HCT116 (cell line): ENCODE measurements at regions not wholly inside any gene's neighbourhood (a gene's known extent, or its start where the extent isn't known, plus 50 kb on each side); places are given as distances from the start of the nearest gene placed in this dataset.

Experiments
- ATAC-seq: fragments of 200-7000 bp; cut with Tn5 transposase; 2 replicates; pipeline ENCODE4 v1.9.1; 2020; ENCODE audit warnings: mild to moderate bottlenecking, moderate library complexity
- BruUV-seq: library from RNA; stranded (reverse); fragments of 400-500 nt; replicated peaks from 2 replicates; lab custom pipeline; 2021; lab: Mats Ljungman, UMichigan
- CTCF ChIA-PET: fragments of 300-600 bp; sonication (Branson Sonifier 250); formaldehyde crosslinking; loops from one replicate; lab custom pipeline; 2021; ENCODE audit warnings: antibody characterized with exemption; lab: Charles Lee
- POLR2A ChIA-PET: fragments of 300-600, 350-600 bp; sonication (Branson Sonifier 250); formaldehyde crosslinking; loops from one replicate; lab custom pipeline; 2021; ENCODE audit warnings: antibody characterized with exemption; lab: Charles Lee
- RAD21 ChIA-PET, 2 experiments: fragments of 300-600 bp; sonication (Branson Sonifier 250); formaldehyde crosslinking; loops; one replicate each; lab custom pipeline; 2023; ENCODE audit warnings: low total read pairs in 2 of 2; ENCODE audit not compliant: uncharacterized antibody in 2 of 2, unreplicated experiment in 2 of 2, low non-redundant PET in 1 of 2; lab: Charles Lee
- DNase-seq: peaks from one replicate; pipeline ENCODE4 v3.0.0-alpha.2; 2010; ENCODE audit warnings: low read depth, low spot score
- H2AFZ ChIP-seq: fragments of 200-600 bp; shearing (Covaris generic), sonication (generic); 2 replicates; pipeline ENCODE4 v1.6.1; 2017; ENCODE audit warnings: low read depth, mixed run types, mixed read lengths, antibody characterized with exemption, low read length; ENCODE audit not compliant: poor library complexity, severe bottlenecking
- H3K27ac ChIP-seq: 2 replicates; pipeline ENCODE4 v1.5.1; 2012; ENCODE audit warnings: low read depth, low read length
- H3K27me3 ChIP-seq: fragments of 200-600 bp; sonication (generic); 2 replicates; pipeline ENCODE4 v1.6.1; 2016; ENCODE audit warnings: mixed run types, low read length, mixed read lengths; ENCODE audit not compliant: insufficient read depth
- H3K36me3 ChIP-seq, 2 experiments: fragments of 200-500 bp in 1 of 2; fragments of 200-600 bp in 1 of 2; sonication (Bioruptor generic) in 1 of 2; sonication (generic) in 1 of 2; 2 replicates each; pipeline versions ENCODE4 v1.5.1 to v1.6.1; 2014 to 2016; ENCODE audit warnings: low read length in 2 of 2, inconsistent platforms in 1 of 2, mixed read lengths in 1 of 2, mixed run types in 1 of 2; ENCODE audit not compliant: insufficient read depth in 2 of 2, control insufficient read depth in 1 of 2
- H3K4me1 ChIP-seq, 2 experiments: fragments of 200-600 bp in 1 of 2; sonication (generic) in 1 of 2; 2 replicates each; pipeline versions ENCODE4 v1.5.1 to v1.6.1; 2012 to 2017; ENCODE audit warnings: low read length in 2 of 2, inconsistent platforms in 1 of 2, mild to moderate bottlenecking in 1 of 2, mixed read lengths in 1 of 2, mixed run types in 1 of 2, moderate library complexity in 1 of 2; ENCODE audit not compliant: insufficient read depth in 2 of 2, control insufficient read depth in 1 of 2
- H3K4me2 ChIP-seq: fragments of 200-600 bp; sonication (generic); 2 replicates; pipeline ENCODE4 v1.6.1; 2017; ENCODE audit warnings: mixed run types, low read length, mixed read lengths
- H3K4me3 ChIP-seq, 2 experiments: fragments of 200-600 bp in 1 of 2; sonication (generic) in 1 of 2; replicated peaks in 1 of 2; 2 replicates each; pipeline ENCODE4 v1.5.1; 2011 to 2016; ENCODE audit warnings: low read length in 2 of 2, control low read depth in 1 of 2, low read depth in 1 of 2, mild to moderate bottlenecking in 1 of 2, mixed read lengths in 1 of 2, mixed run types in 1 of 2
- H3K79me2 ChIP-seq: fragments of 200-600 bp; sonication (generic); 2 replicates; pipeline ENCODE4 v1.6.1; 2017; ENCODE audit warnings: mild to moderate bottlenecking, mixed run types, low read length, moderate library complexity, mixed read lengths; ENCODE audit not compliant: insufficient read depth
- H3K9ac ChIP-seq: fragments of 200-600 bp; sonication (generic); 2 replicates; pipeline ENCODE4 v1.6.1; 2016; ENCODE audit warnings: low read length, mixed read lengths
- H3K9me2 ChIP-seq: fragments of 200-600 bp; sonication (generic), shearing (Covaris generic); 2 replicates; pipeline ENCODE4 v1.6.1; 2017; ENCODE audit warnings: mixed run types, mild to moderate bottlenecking, moderate library complexity; ENCODE audit not compliant: insufficient read depth
- H3K9me3 ChIP-seq, 2 experiments: fragments of 200-500 bp in 1 of 2; fragments of 200-600 bp in 1 of 2; sonication (Bioruptor generic) in 1 of 2; sonication (generic) in 1 of 2; 2 replicates each; pipeline ENCODE4 v1.6.1; 2014 to 2017; ENCODE audit warnings: low read length in 2 of 2, mixed read lengths in 2 of 2, inconsistent platforms in 1 of 2, low read depth in 1 of 2, mild to moderate bottlenecking in 1 of 2, mixed run types in 1 of 2, moderate library complexity in 1 of 2; ENCODE audit not compliant: control insufficient read depth in 1 of 2, insufficient read depth in 1 of 2
- H4K20me1 ChIP-seq: fragments of 200-600 bp; sonication (generic), shearing (Covaris generic); 2 replicates; pipeline ENCODE4 v1.6.1; 2017; ENCODE audit warnings: mixed run types, mild to moderate bottlenecking, moderate library complexity; ENCODE audit not compliant: insufficient read depth
- CEBPB ChIP-seq: IDR thresholded peaks from 2 replicates; pipeline ENCODE4 v1.6.1; 2012; ENCODE audit warnings: low read depth
- EZH2phosphoT487 ChIP-seq: fragments of 200-600 bp; IDR thresholded peaks from 2 replicates; pipeline ENCODE4 v1.6.1; 2018; ENCODE audit warnings: antibody characterized with exemption, borderline replicate concordance
- POLR2A ChIP-seq: IDR thresholded peaks from 2 replicates; pipeline ENCODE4 v1.7.0; 2011; ENCODE audit warnings: borderline replicate concordance; ENCODE audit not compliant: insufficient read depth, insufficient read length; ENCODE audit errors: extremely low read depth
- RAD21 ChIP-seq: IDR thresholded peaks from 2 replicates; pipeline ENCODE4 v1.6.1; 2012; ENCODE audit warnings: low read depth, mild to moderate bottlenecking
- SP1 ChIP-seq: IDR thresholded peaks from 2 replicates; pipeline ENCODE4 v1.6.1; 2012; ENCODE audit warnings: low read depth
- ZNF274 ChIP-seq: fragments of 200-500 bp; sonication (Bioruptor generic); IDR thresholded peaks from 2 replicates; pipeline ENCODE4 v1.6.1; 2014; ENCODE audit warnings: mild to moderate bottlenecking, low read depth, low read length, inconsistent platforms
- intact Hi-C: fragments of 100-400 bp; cut with micrococcal nuclease; formaldehyde crosslinking; loops from 2 replicates; pipeline ENCODE4 v1.10.0; 2022
- TF ChIP-seq, protein P1 (sequence below): IDR thresholded peaks from 2 replicates; pipeline ENCODE4 v1.6.1; 2012
- TF ChIP-seq, protein P2 (sequence below), 3 experiments: fragments of 200-600 bp in 1 of 3; sonication (generic) in 1 of 3; IDR thresholded peaks in 2 of 3; conservative IDR thresholded peaks in 1 of 3; 2 replicates each; pipeline ENCODE4 v1.5.1; 2012 to 2017; ENCODE audit warnings: low read depth in 2 of 3, low read length in 2 of 3, antibody characterized with exemption in 1 of 3, borderline replicate concordance in 1 of 3, control low read depth in 1 of 3, mild to moderate bottlenecking in 1 of 3, mixed read lengths in 1 of 3, mixed run types in 1 of 3, moderate library complexity in 1 of 3; ENCODE audit not compliant: insufficient read depth in 1 of 3

DNA sequence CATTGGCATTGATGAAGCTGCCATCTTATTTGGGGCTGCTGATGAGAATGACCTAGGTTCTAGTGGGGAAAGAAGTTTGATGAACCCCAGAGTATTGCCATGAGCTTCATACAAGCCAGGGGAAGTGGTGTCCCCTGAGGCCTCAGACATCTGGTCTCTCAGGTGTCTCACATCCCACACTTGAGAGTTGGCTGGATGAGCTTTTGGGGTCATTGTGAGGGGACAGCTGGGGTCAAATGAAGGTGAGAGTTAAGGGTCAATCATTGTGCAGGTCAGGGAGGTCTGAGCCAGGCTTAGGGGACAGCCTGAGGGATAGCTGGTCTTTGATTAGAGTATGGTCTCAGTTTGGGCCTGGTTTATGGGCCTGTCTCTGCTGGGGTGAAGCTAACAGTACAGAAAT lies 336.5 kb downstream of the CYP26B1 start:
- TF ChIP-seq EZH2phosphoT487 (no peak), POLR2A (no peak), RAD21 (no peak), ZNF274 (no peak), CEBPB (no peak), SP1 (no peak)
- TF ChIP-seq, protein P1, sequence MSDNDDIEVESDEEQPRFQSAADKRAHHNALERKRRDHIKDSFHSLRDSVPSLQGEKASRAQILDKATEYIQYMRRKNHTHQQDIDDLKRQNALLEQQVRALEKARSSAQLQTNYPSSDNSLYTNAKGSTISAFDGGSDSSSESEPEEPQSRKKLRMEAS = no peak
- TF ChIP-seq, protein P2, sequence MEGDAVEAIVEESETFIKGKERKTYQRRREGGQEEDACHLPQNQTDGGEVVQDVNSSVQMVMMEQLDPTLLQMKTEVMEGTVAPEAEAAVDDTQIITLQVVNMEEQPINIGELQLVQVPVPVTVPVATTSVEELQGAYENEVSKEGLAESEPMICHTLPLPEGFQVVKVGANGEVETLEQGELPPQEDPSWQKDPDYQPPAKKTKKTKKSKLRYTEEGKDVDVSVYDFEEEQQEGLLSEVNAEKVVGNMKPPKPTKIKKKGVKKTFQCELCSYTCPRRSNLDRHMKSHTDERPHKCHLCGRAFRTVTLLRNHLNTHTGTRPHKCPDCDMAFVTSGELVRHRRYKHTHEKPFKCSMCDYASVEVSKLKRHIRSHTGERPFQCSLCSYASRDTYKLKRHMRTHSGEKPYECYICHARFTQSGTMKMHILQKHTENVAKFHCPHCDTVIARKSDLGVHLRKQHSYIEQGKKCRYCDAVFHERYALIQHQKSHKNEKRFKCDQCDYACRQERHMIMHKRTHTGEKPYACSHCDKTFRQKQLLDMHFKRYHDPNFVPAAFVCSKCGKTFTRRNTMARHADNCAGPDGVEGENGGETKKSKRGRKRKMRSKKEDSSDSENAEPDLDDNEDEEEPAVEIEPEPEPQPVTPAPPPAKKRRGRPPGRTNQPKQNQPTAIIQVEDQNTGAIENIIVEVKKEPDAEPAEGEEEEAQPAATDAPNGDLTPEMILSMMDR (IDR thresholded peaks at IDR 0.05 in 2 of 3, conservative IDR thresholded peaks at IDR 0.05 in 1 of 3; ENCODE audit: borderline replicate concordance in 1 of 3, insufficient read depth in 1 of 3, low read depth in 2 of 3, low read length in 2 of 3) = no peak
- intact Hi-C loops = no loop called here
- RAD21 ChIA-PET = no interaction called here
- H3K9me2 ChIP-seq = no peaks in the 10 kb centered on the region
- H2AFZ ChIP-seq = no peak overlapping the region
- no peak overlapping the region for H3K4me2 ChIP-seq
- DNase-seq (no peak), ATAC-seq (no peak)
- no peaks in the 10 kb centered on the region for H3K36me3 ChIP-seq
- BruUV-seq = no TSS peak
- no peak overlapping the region for H3K27ac ChIP-seq
- H3K4me1 ChIP-seq = no peaks in the 10 kb centered on the region
- H3K4me3 ChIP-seq = no peak overlapping the region
- no peaks in the 10 kb centered on the region for H4K20me1 ChIP-seq
- CTCF ChIA-PET = interaction anchor here (0.9 kb wide), 1 partner anchor 13 kb away, joined by 3 read pairs; no protein-coding TSS in a partner anchor
- no peak overlapping the region for H3K9ac ChIP-seq
- POLR2A ChIA-PET = no interaction called here
- no peaks in the 10 kb centered on the region for H3K9me3 ChIP-seq
- no peaks in the 10 kb centered on the region for H3K27me3 ChIP-seq
- no peaks in the 10 kb centered on the region for H3K79me2 ChIP-seq
